GM10266 (cell line): ENCODE measurements at regions not wholly inside any gene's neighbourhood (a gene's known extent, or its start where the extent isn't known, plus 50 kb on each side); places are given as distances from the start of the nearest gene placed in this dataset.

Experiments used
- DNase-seq: peaks from one replicate; pipeline ENCODE4 v3.0.0; 2012; ENCODE audit errors: extremely low spot score
- CTCF ChIP-seq: IDR thresholded peaks from 2 replicates; pipeline ENCODE4 v1.5.1; 2012; ENCODE audit warnings: mild to moderate bottlenecking, low read depth; ENCODE audit not compliant: control insufficient read depth, insufficient read depth; ENCODE audit errors: missing control alignments

- no peak for DNase-seq
- TF ChIP-seq CTCF = no peak
These were observed 92.9 kb upstream of the KCNA4 start for GRCh38 chr11:30109774-30110173.

DNA sequence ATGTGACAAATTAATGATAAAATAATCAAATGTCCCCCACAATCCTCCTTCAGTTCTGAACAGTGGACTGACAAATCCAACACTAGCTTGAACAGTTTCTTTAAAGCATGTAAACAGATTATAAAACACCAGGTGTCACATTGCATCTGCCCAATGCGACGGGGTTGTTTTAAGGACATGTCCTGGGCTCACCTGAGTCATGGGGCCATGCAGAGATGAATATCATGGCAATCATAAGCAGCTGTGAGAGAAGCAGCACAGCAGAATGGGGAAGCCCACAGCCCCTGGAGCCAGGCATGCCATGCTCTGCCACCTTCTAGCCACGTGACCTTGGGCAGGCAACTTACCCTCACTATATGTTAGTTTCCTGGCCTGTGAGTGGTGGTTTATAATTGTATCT is 93.9 kb upstream of the KCNA4 start:
- no peak for TF ChIP-seq CTCF
- DNase-seq = no peak

DNA sequence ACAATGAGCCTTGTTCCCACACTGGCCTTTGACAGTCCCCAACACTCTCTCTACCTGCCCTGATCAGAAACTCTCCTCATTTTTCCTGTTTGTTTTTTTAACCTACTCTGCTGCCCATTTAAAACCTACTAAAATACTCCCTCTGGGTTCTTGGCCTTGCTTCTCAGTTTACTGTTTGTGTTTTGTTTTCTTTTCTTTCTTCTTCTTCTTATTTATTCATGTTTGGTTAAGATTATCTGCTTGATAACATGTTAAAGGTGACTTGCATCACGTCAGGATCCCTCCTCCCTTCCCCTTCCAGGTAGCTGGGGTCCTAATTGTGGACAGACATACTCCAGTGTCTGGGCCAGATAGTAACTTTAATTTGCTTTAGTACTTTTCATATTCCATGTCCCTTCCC is 95.0 kb upstream of the KCNA4 start:
- no peak for DNase-seq
- TF ChIP-seq CTCF = no peak

DNA sequence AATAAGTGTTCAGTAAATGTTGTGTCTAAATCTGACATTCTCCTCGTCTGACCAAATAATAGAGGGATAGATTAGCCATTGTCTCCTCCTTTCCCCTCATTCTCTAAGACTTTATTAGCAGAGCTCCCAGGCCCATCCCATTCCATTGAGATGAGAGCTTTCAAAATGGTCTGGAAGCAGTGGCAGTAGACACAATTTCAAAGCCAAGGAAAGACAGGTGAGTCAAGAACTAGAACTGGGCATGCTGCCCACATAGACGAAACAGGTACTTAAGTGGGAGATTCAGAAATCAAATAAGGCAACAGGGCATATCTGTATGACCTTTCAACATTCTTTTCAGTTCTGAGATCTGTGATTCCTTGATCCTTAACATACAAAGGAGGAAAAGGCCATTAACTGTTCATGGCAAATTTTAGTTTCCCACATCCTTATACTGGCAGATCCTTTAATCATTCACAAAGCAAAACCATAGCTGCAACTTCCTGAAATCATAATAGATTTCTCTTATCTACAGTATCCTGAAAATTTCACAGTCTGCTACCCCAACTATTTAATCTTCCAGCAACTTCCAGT is 96.6 kb upstream of the KCNA4 start:
- DNase-seq = no peak
- no peak for TF ChIP-seq CTCF

GRCh38 chr11:30116512-30116911 is 99.7 kb upstream of the KCNA4 start:
- TF ChIP-seq CTCF = no peak

DNA sequence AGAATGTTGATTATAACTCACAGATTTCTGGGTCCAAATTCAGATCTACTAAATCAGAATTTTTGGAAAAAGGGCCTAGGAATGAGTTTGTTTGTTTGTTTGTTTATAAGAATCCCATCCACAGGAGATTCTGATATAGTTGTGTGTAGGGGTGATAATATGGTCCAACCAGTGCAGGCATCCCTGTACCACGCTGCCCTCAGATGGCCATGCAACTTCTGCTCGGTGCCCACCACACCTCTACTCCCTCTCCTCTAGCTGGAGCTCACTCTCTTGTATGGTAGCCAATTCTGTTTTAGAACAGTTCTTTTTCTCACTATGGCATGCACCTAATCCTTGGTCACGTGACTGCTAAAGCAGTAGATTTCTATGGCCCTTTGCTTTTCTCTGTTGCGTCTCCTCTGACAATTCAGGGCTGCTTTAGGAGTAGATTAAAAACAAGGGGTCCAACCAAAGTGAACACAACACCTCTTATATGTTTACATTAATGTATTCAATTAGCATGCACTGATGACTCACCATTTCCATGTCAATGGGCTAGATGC is 103.3 kb upstream of the KCNA4 start:
- no peak for TF ChIP-seq CTCF
- DNase-seq = no peak

More at GRCh38 chr11:30116512-30116911, 99.7 kb upstream of the KCNA4 start:
- DNase-seq = no peak

DNA sequence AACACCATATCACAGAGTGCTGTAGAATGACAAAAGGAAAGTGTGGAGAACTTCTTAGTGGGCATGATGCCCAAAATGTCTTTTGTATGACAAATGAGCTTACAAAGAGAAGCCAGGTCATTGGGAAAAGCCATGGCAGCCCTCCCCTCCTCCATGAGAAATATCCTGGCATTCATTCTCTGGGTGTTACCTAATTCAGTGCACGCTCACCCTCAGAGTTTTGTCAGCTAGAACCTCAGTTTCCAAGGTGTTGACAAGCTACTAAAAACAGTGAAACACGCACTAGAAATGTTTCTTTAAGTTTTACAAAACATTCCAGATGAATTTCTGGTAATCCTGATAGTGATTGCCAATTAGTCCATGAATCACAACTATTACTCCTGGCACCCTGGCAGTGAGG is 105.4 kb upstream of the FSHB start:
- no peak for TF ChIP-seq CTCF
- no peak for DNase-seq
